HepG2 (cell line): ENCODE measurements at regions not wholly inside any gene's neighbourhood (a gene's known extent, or its start where the extent isn't known, plus 50 kb on each side); places are given as distances from the start of the nearest gene placed in this dataset.

Experiments
- ATAC-seq: fragments of 200-7000 bp; cut with Tn5 transposase; 3 replicates; pipeline ENCODE4 v1.9.1; 2020; ENCODE audit warnings: mild to moderate bottlenecking, moderate library complexity
- BruUV-seq: library from RNA; stranded (reverse); fragments of 400-500 nt; replicated peaks from 2 replicates; lab custom pipeline; 2021; lab: Mats Ljungman, UMichigan
- CTCF ChIA-PET: fragments of 300-600 bp; formaldehyde crosslinking; extraction: SDS; loops from one replicate; lab custom pipeline; 2021; ENCODE audit warnings: low total read pairs, inconsistent platforms, low intra/inter-chr PET ratio; lab: Yijun Ruan, JAX
- POLR2A ChIA-PET: fragments of 350-600 bp; sonication (Branson Sonifier 250); formaldehyde crosslinking; loops from one replicate; lab custom pipeline; 2020; ENCODE audit warnings: antibody characterized with exemption, inconsistent platforms; lab: Yijun Ruan, JAX
- DNase-seq: peaks from one replicate; pipeline ENCODE4 v3.0.0-alpha.2; 2015; ENCODE audit warnings: low spot score
- FAIRE-seq: peaks from 3 replicates; lab custom pipeline; 2011; peaks lifted over from hg19 to GRCh38; lab: Jason Lieb, UNC
- H2AFZ ChIP-seq: one replicate; pipeline ENCODE4 v1.6.1; 2011; ENCODE audit warnings: low read length, inconsistent platforms
- H3K27ac ChIP-seq: fragments of 300-600 bp; 3 replicates; pipeline ENCODE4 v1.8.0; 2011; ENCODE audit warnings: mixed run types, mild to moderate bottlenecking, mixed read lengths, low read length, inconsistent platforms; ENCODE audit not compliant: insufficient read depth; ENCODE audit errors: extremely low read length
- H3K27me3 ChIP-seq, 2 experiments: fragments of 200-600 bp in 1 of 2; 2 replicates in 1 of 2; 3 replicates in 1 of 2; pipeline versions ENCODE4 v1.6.0 to v1.8.0; 2011; ENCODE audit warnings: low read length in 2 of 2, mild to moderate bottlenecking in 2 of 2, moderate library complexity in 2 of 2, inconsistent platforms in 1 of 2; ENCODE audit not compliant: insufficient read depth in 2 of 2, control insufficient read depth in 1 of 2
- H3K36me3 ChIP-seq, 2 experiments: fragments of 200-600 bp in 1 of 2; replicated peaks in 1 of 2; 2 replicates in 1 of 2; 3 replicates in 1 of 2; pipeline versions ENCODE4 v1.5.1 to v1.8.0; 2011; ENCODE audit warnings: low read length in 2 of 2, inconsistent platforms in 1 of 2; ENCODE audit not compliant: insufficient read depth in 2 of 2, control insufficient read depth in 1 of 2
- H3K4me1 ChIP-seq: 2 replicates; pipeline ENCODE4 v1.5.1; 2012; ENCODE audit warnings: low read length, inconsistent platforms; ENCODE audit not compliant: insufficient read depth
- H3K4me2 ChIP-seq: 2 replicates; pipeline ENCODE4 v1.6.0; 2011; ENCODE audit warnings: low read depth, low read length, inconsistent platforms
- H3K4me3 ChIP-seq, 3 experiments: fragments of 200-600 bp in 1 of 3; sonication (generic), shearing (Covaris generic) in 1 of 3; replicated peaks in 1 of 3; 2 replicates each; pipeline ENCODE4 v1.5.1; 2011 to 2016; ENCODE audit warnings: low read length in 3 of 3, inconsistent platforms in 2 of 3, low read depth in 2 of 3, mild to moderate bottlenecking in 2 of 3, control low read depth in 1 of 3, mixed read lengths in 1 of 3; ENCODE audit not compliant: insufficient read depth in 1 of 3
- H3K79me2 ChIP-seq: one replicate; pipeline ENCODE4 v1.6.1; 2011; ENCODE audit warnings: low read length, inconsistent platforms; ENCODE audit not compliant: insufficient read depth
- H3K9ac ChIP-seq: 2 replicates; pipeline ENCODE4 v1.6.0; 2011; ENCODE audit warnings: mild to moderate bottlenecking, low read depth, low read length, inconsistent platforms; ENCODE audit not compliant: insufficient read depth
- H3K9me3 ChIP-seq: 2 replicates; pipeline ENCODE4 v1.5.1; 2012; ENCODE audit warnings: mild to moderate bottlenecking, low read length
- H4K20me1 ChIP-seq: 2 replicates; pipeline ENCODE4 v1.6.0; 2011; ENCODE audit warnings: inconsistent platforms, mild to moderate bottlenecking, low read length, moderate library complexity; ENCODE audit not compliant: insufficient read depth
- ATF7 ChIP-seq, 2 experiments: fragments of 450-650 bp in 1 of 2; sonication (generic) in 1 of 2; formaldehyde crosslinking in 1 of 2; IDR thresholded peaks; 2 replicates each; pipeline versions ENCODE4 v1.4.0 to v1.6.1; 2016 to 2020; ENCODE audit warnings: antibody characterized with exemption in 1 of 2, mild to moderate bottlenecking in 1 of 2, missing genetic modification reagents in 1 of 2
- CREB1 ChIP-seq, 2 experiments: fragments of 450-650 bp in 1 of 2; IDR thresholded peaks; 2 replicates each; pipeline ENCODE4 v1.6.1; 2016 to 2017; ENCODE audit warnings: control low read depth in 1 of 2, mild to moderate bottlenecking in 1 of 2, missing compliant biosample characterization in 1 of 2, missing genetic modification characterization in 1 of 2
- CREB3 ChIP-seq: sonication (generic); formaldehyde crosslinking; IDR thresholded peaks from 2 replicates; pipeline ENCODE4 v1.5.0; 2020; ENCODE audit warnings: missing genetic modification reagents
- MATR3 ChIP-seq: sonication (generic); formaldehyde crosslinking; IDR thresholded peaks from 2 replicates; pipeline ENCODE4 v1.4.0; 2020; ENCODE audit warnings: missing genetic modification reagents
- RELA ChIP-seq: sonication (generic); formaldehyde crosslinking; IDR thresholded peaks from 2 replicates; pipeline ENCODE4 v1.4.0; 2020; ENCODE audit warnings: missing genetic modification reagents
- SATB2 ChIP-seq: sonication (generic); formaldehyde crosslinking; IDR thresholded peaks from 2 replicates; pipeline ENCODE4 v1.5.0; 2020; ENCODE audit warnings: missing genetic modification reagents
- TERF1 ChIP-seq: sonication (generic); formaldehyde crosslinking; IDR thresholded peaks from 2 replicates; pipeline ENCODE4 v1.8.0; 2022; ENCODE audit warnings: mild to moderate bottlenecking, missing genetic modification reagents, moderate library complexity
- YEATS4 ChIP-seq: sonication (generic); formaldehyde crosslinking; IDR thresholded peaks from 2 replicates; pipeline ENCODE4 v1.4.0; 2020; ENCODE audit warnings: missing genetic modification reagents, borderline replicate concordance
- ZBTB1 ChIP-seq: sonication (generic); formaldehyde crosslinking; IDR thresholded peaks from 2 replicates; pipeline ENCODE4 v1.4.0; 2020; ENCODE audit warnings: missing genetic modification reagents, borderline replicate concordance
- ZBTB25 ChIP-seq: IDR thresholded peaks from 2 replicates; pipeline ENCODE4 v1.6.1; 2018; ENCODE audit warnings: missing genetic modification reagents
- ZNF20 ChIP-seq: sonication (generic); formaldehyde crosslinking; IDR thresholded peaks from 2 replicates; pipeline ENCODE4 v1.4.0; 2020; ENCODE audit warnings: mild to moderate bottlenecking, moderate library complexity, missing genetic modification reagents
- ZNF326 ChIP-seq: sonication (generic); formaldehyde crosslinking; IDR thresholded peaks from 2 replicates; pipeline ENCODE4 v1.4.0; 2020; ENCODE audit warnings: missing genetic modification reagents, borderline replicate concordance
- WGBS: methylation state at CpG from one replicate; pipeline ENCODE4 v1.1.6; 2017; ENCODE audit warnings: low lambda C conversion rate; 5-methylcytosine and 5-hydroxymethylcytosine counted together
- in situ Hi-C: cut with HindIII; loops from 2 replicates; pipeline ENCODE4 v1.10.0; 2017; ENCODE audit warnings: low pct_unique_long_range_greater_than_20kb; ENCODE audit not compliant: extremely low pct_ligation_motif_present
- intact Hi-C: fragments of 100-400 bp; cut with micrococcal nuclease; formaldehyde crosslinking; loops from one replicate; pipeline ENCODE4 v1.10.0; 2022; ENCODE audit not compliant: unreplicated experiment

- 3% methylated on average over 5 of the region's 5 CpGs for WGBS
- Histone ChIP-seq H3K4me1 (no peaks in the 10 kb centered on the region), H3K4me3 (no peak overlapping the region), H3K4me2 (no peak overlapping the region), H3K9ac (no peak overlapping the region), H2AFZ (no peak overlapping the region), H3K9me3 (no peaks in the 10 kb centered on the region; the same call in 1 of the 2 replicates), H4K20me1 (no peaks in the 10 kb centered on the region), H3K27me3 (no peaks in the 10 kb centered on the region), H3K27ac (no peak overlapping the region), H3K79me2 (no peaks in the 10 kb centered on the region), H3K36me3 (no peaks in the 10 kb centered on the region)
- intact Hi-C loops, result no loop called here
- ChIA-PET POLR2A (no interaction called here), CTCF (no interaction called here)
- no peak for DNase-seq
- ATAC-seq, result no peak
- FAIRE-seq, result no peak
- in situ Hi-C loops, result no loop called here
- TF ChIP-seq ZNF20, result no peak
- no peak for TF ChIP-seq ZBTB1 (CRISPR knock-in tag)
- TF ChIP-seq TERF1 (CRISPR knock-in tag), result no peak
- TF ChIP-seq ZNF326 (CRISPR knock-in tag), result no peak
- TF ChIP-seq CREB3 (CRISPR knock-in tag), result no peak
- no TSS peak for BruUV-seq
Observed at GRCh38 chr4:135015771-135016170, 814.2 kb upstream of the PABPC4L start.

GRCh38 chr4:135007400-135007799, 805.8 kb upstream of the PABPC4L start:
- in situ Hi-C loops, result no loop called here
- Histone ChIP-seq H3K9me3 (no peaks in the 10 kb centered on the region), H3K36me3 (no peaks in the 10 kb centered on the region), H3K4me3 (no peak overlapping the region), H3K27me3 (no peaks in the 10 kb centered on the region), H3K79me2 (no peaks in the 10 kb centered on the region), H4K20me1 (no peaks in the 10 kb centered on the region), H2AFZ (no peak overlapping the region), H3K9ac (no peak overlapping the region), H3K4me2 (no peak overlapping the region), H3K27ac (no peak overlapping the region), H3K4me1 (no peaks in the 10 kb centered on the region)
- intact Hi-C loops, result no loop called here
- WGBS, result 0% methylated on average over 3 of the region's 3 CpGs
- FAIRE-seq, result no peak
- no peak for ATAC-seq
- no TSS peak for BruUV-seq
- no peak for DNase-seq
- ChIA-PET POLR2A (no interaction called here), CTCF (no interaction called here)
- peak; percentile 85 for TF ChIP-seq ATF7 (IDR thresholded peaks at IDR 0.05)
- TF ChIP-seq ATF7 (CRISPR knock-in tag; IDR thresholded peaks at IDR 0.05), result no peak
- no peak for TF ChIP-seq RELA (CRISPR knock-in tag)
- 0 out of 2 replicates have a peak, but pooled peaks have one; percentile 12 for TF ChIP-seq CREB1 (IDR thresholded peaks at IDR 0.05)
- no peak for TF ChIP-seq CREB1 (CRISPR knock-in tag; IDR thresholded peaks at IDR 0.05)
- no peak for TF ChIP-seq ZBTB25 (CRISPR knock-in tag)
- no peak for TF ChIP-seq MATR3 (CRISPR knock-in tag)
- no peak for TF ChIP-seq SATB2
- no peak for TF ChIP-seq YEATS4
